ENCODE measurements at regions not wholly inside any gene's neighbourhood (a gene's known extent, or its start where the extent isn't known, plus 50 kb on each side); places are given as distances from the start of the nearest gene placed in this dataset.

DNA sequence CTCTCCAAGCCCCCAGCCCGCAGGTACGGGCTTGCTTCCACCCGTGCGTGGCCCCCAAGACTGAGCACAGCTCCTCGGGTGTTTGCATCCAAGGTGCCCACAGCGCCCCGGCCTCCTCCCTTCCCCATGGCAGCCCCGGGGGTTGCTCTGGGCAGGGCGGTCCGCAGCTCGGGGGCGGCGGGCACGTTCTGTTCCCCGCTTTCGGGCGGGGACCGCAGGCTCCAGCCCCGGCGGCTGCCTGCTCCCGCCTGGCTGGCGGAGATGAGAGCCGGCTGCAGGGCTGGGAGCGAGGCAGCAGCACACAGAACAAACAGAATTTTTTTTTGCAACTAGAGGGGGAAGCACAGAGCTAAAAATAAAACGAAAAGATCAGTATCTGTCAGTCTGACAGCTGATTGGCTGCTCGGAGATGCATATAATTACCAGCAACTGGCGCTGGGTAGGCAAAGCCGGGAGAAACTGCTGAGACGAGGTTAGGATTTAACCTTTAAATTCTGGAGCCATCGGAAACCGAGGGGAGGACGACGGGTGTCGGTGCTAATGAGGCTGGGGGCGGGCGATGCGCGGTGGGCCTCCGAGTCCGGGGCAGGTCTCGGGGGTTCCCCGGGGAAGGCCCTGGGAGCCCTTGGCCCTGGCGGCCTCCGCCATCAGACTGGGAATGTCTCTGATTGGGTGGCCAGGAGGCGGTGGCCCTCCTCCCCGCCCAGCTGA, 142.7 kb upstream of the IER5L start:
- Histone ChIP-seq H3K9me3 (ENCODE audit: insufficient read depth, low read length) (no peaks in the 10 kb centered on the region), H3K27ac (ENCODE audit: low read length) (peak overlapping the region; percentile 85), H3K4me3 (ENCODE audit: low read length) (peak overlapping the region; percentile 85), H4K20me1 (ENCODE audit: insufficient read depth, low read length) (no peaks in the 10 kb centered on the region), H3K79me2 (ENCODE audit: low read length) (no peaks in the 10 kb centered on the region), H3K36me3 (replicated peaks; ENCODE audit: low read depth, low read length) (no peaks in the 10 kb centered on the region), H3K27me3 (ENCODE audit: low read depth, low read length) (no peaks in the 10 kb centered on the region), H3K9ac (ENCODE audit: low read length) (peak overlapping the region; percentile 90), H2AFZ (ENCODE audit: low read depth, low read length) (peak overlapping the region; percentile 91), H3K4me1 (ENCODE audit: low read length) (peaks cover 28% of the 10 kb centered on the region), H3K4me2 (ENCODE audit: low read length) (peak overlapping the region; percentile 87)
- TF ChIP-seq, protein P1, sequence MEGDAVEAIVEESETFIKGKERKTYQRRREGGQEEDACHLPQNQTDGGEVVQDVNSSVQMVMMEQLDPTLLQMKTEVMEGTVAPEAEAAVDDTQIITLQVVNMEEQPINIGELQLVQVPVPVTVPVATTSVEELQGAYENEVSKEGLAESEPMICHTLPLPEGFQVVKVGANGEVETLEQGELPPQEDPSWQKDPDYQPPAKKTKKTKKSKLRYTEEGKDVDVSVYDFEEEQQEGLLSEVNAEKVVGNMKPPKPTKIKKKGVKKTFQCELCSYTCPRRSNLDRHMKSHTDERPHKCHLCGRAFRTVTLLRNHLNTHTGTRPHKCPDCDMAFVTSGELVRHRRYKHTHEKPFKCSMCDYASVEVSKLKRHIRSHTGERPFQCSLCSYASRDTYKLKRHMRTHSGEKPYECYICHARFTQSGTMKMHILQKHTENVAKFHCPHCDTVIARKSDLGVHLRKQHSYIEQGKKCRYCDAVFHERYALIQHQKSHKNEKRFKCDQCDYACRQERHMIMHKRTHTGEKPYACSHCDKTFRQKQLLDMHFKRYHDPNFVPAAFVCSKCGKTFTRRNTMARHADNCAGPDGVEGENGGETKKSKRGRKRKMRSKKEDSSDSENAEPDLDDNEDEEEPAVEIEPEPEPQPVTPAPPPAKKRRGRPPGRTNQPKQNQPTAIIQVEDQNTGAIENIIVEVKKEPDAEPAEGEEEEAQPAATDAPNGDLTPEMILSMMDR (IDR thresholded peaks at IDR 0.05; ENCODE audit: low read depth, low read length): peak; percentile 16; the same call in 1 of the 2 replicates
- no peak for TF ChIP-seq EZH2phosphoT487 (IDR thresholded peaks at IDR 0.05; ENCODE audit: low read depth)

DNA sequence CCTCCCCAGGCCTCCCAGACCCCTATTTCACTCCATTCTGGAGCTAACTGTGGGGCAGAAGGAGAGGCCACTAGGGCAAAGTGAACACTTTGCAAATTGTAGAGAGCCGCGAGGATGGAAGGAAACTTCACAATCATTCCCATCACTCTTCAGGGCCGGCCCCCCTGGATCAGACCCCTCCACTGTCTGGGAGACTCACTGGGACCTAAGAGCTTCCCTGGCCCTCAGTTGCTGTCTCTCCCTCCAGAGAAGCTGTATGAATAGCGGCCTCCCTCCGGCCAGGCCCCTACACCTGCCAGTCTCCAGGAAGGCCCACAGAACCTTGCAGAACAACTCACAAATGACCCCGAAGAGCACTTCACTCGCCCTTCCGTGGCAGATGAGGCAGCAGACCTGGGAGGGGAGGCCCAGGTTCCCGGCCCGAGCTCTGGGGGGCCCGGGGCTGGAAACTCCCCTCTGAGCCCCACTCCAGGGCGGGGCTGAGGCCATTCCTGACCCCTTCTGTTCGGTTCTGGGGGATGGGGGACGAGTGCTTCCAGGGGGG, 141.9 kb upstream of the IER5L start:
- Histone ChIP-seq H3K79me2 (ENCODE audit: low read length) (no peaks in the 10 kb centered on the region), H3K9ac (ENCODE audit: low read length) (peak overlapping the region; percentile 90), H3K9me3 (ENCODE audit: insufficient read depth, low read length) (no peaks in the 10 kb centered on the region), H3K27me3 (ENCODE audit: low read depth, low read length) (no peaks in the 10 kb centered on the region), H3K4me2 (ENCODE audit: low read length) (peak overlapping the region; percentile 87), H3K27ac (ENCODE audit: low read length) (peak overlapping the region; percentile 85), H4K20me1 (ENCODE audit: insufficient read depth, low read length) (no peaks in the 10 kb centered on the region), H3K4me3 (ENCODE audit: low read length) (peak overlapping the region; percentile 85), H3K36me3 (replicated peaks; ENCODE audit: low read depth, low read length) (no peaks in the 10 kb centered on the region), H2AFZ (ENCODE audit: low read depth, low read length) (peak overlapping the region; percentile 91), H3K4me1 (ENCODE audit: low read length) (peaks cover 28% of the 10 kb centered on the region)
- TF ChIP-seq, protein P1 (IDR thresholded peaks at IDR 0.05; ENCODE audit: low read depth, low read length): no peak
- TF ChIP-seq EZH2phosphoT487 (IDR thresholded peaks at IDR 0.05; ENCODE audit: low read depth): no peak

DNA sequence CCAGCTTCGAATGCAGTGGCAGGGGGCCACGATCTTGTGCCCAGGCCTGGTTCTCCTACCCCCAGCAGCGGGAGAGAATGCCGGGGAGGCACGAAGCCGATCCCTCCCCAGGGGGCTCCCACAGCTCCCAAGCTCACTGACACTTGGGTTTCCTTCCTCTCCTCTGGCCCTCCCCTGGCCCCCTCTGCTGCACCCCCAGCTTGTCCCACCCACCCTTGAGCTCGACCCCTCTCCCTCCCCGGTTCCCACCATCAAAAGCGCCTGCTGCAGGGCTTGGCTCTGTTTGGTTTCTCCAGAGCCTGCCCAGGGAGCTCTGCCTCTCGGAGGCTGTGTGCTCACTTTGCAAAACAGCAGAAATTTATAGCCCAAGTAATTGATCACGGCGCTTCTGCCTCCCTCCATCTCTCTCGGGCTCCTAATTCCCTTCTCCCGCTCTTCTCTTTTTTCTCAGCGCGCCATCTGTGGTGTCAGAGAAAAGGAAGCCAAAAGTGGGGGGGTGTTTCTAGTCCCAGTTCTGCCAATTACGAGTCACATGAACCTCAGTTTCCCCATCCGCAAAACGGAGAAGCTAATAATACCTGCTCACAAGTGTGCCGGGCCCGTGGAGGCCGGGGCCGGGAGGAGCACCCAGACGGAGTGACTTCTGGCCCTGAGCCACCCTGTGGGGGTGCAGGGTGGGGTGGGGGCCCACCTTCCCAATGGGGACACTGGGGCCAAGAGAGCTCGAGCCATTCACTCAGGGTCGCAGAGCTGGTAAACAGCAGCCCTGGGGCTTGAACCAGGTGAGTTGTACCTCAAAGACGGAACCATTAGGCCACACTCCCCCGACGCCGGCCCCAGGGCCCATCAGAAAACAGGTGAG, 141.2 kb upstream of the IER5L start:
- H3K36me3 ChIP-seq (replicated peaks; ENCODE audit: low read depth, low read length): no peaks in the 10 kb centered on the region
- H3K9ac ChIP-seq (ENCODE audit: low read length): peak overlapping the region; percentile 90
- no peak for TF ChIP-seq EZH2phosphoT487 (IDR thresholded peaks at IDR 0.05; ENCODE audit: low read depth)
- TF ChIP-seq, protein P1 (IDR thresholded peaks at IDR 0.05; ENCODE audit: low read depth, low read length): no peak
- peaks cover 28% of the 10 kb centered on the region for H3K4me1 ChIP-seq (ENCODE audit: low read length)
- peak overlapping the region; percentile 87 for H3K4me2 ChIP-seq (ENCODE audit: low read length)
- no peak overlapping the region for H2AFZ ChIP-seq (ENCODE audit: low read depth, low read length)
- H4K20me1 ChIP-seq (ENCODE audit: insufficient read depth, low read length): no peaks in the 10 kb centered on the region
- H3K4me3 ChIP-seq (ENCODE audit: low read length): peak overlapping the region; percentile 85
- no peaks in the 10 kb centered on the region for H3K27me3 ChIP-seq (ENCODE audit: low read depth, low read length)
- H3K9me3 ChIP-seq (ENCODE audit: insufficient read depth, low read length): no peaks in the 10 kb centered on the region
- H3K27ac ChIP-seq (ENCODE audit: low read length): peak overlapping the region; percentile 85
- no peaks in the 10 kb centered on the region for H3K79me2 ChIP-seq (ENCODE audit: low read length)
